Hematopoietic multipotent progenitor cell treated with erythropoietin and hydrocortisone succinate and interleukin-3 and kit ligand, for 4 days (in vitro differentiated cells): ENCODE measurements at regions not wholly inside any gene's neighbourhood (a gene's known extent, or its start where the extent isn't known, plus 50 kb on each side); places are given as distances from the start of the nearest gene placed in this dataset.

Experiments used
- DNase-seq: peaks from one replicate; pipeline ENCODE4 v3.0.0-alpha.2; 2015

DNA sequence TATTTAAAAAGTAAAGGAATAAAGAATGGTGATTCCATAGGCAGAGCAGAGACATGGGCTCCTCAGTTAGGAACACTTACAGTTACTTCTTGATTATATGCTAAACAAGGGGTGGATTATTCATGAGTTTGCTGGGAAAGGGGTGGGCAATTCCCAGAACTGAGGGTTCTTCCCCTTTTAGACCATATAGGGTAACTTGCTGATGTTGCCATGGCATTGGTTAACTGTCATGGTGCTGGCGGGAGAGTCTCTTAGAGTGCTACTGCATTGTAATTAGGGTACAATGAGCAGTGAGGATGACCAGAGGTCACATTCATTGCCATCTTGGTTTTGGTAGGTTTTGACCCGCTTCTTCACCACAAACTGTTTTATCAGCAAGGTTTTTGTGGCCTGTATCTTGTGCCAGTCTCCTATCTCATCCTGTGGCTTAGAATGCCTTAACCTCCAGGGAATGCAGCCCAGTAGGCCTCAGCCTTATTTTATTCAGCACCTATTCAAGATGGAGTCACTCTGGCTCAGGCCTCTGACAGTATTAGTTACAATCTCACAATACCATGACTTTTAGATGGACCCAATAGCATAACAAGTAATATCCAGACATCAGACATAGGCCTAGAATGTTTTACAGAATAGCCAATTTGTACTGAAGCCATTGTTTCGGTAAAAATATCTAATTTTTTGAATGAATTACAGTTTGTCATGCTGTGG, 106.8 kb downstream of the ZBTB18 start:
- peak; percentile 32 for DNase-seq

DNA sequence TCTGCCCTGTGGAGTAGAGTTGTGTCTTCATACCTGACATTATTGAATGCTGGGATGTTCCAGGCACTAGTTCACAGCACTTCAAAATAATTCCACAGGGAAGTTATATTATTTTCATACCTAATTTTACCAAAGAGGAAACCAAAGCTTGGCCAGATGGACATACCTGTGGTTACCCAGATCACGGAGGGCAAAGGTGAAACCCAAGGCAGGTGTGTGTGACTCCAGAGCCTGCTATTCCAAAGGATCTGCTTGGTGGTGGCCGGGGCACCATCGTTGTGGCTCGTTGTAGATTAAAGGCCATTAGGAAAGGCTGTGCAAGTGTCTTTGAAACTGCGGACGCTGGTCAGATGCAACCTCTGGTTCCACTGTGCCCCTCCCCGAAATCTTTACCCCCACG, 108.6 kb downstream of the ZBTB18 start:
- no peak for DNase-seq

DNA sequence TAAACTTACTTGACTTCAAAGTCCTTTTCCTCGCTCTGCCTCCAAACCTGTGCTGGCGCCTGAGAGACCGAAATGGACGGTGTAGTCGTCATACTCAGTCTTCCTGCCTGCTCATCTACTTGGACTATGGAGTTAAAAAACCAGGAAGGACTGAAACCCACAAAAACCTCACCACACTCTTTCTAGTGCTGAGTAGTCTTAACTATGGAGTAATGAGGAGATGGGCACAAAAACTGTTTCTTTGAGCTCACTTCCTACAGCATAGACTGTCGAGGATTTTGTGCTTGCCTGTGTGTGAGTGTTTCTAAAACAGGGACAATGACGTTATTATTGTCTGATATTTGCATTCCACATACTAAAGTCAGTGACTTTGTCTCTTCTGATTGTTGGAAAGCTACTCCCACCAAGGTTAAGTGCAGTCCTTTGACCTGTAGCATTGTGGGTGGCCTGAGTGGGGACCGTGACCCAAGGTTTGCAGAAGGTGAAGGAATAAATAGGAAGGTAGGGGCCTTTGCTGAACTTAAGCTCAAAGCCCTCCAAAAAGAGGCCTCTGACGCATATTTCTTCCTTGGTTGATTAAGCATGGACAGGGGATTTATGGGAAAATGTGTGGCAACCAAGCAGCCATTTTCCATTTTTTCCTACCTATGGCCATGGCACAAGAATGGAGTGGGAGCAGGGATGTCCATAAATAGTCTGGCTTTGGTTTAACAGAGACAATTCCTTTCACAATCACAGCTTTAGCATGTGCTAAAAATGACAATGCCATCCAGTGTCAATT, 109.6 kb downstream of the ZBTB18 start:
- peak; percentile 53 for DNase-seq

DNA sequence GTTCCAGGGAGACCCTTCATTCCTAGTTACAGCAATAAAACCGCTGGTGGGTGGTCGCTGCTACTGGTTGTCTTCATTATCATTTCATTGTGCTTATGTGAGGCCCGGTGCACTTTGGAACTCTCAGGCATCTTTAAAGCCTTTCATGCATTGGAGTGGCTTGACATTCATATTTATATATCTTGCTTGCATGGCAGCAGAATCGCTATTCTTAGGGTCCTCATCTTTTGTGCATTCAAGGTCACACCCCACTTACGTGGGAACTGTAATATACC, 110.1 kb downstream of the ZBTB18 start:
- DNase-seq, result no peak

DNA sequence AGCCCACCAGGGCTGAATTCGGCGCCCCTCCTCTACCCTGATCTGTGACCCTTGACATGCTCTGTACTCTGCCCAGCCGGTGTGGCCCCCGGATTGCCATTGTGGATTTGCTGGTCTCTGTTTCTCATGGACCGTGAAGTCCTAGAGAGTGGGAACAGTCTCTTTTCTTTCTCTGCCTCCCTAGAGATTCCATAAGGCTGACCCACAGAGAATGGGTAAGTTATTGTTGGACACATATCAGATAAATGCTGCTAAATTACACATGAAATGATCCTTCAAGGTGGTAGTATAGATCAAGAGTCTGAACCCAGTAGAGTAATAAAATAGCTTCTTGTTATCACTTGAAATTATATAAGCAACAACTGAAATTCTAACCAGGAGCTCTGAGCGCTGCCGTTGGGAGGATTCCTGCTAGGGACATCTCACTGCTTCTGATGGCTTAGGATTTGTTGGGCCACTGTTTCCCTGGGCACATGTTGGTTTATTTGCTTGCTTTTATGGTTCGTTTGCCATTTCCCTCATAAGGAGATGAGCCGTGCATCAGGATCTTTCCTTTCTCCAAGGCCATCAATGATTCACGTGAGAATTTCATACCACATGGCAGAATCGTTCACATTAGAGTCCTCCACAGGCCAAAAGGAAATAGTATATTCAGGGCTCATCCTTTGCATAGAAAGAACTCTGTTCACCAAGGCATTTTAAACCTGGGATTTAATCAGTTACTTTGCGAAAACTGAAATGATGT, 111.9 kb downstream of the ZBTB18 start:
- DNase-seq, result no peak

DNA sequence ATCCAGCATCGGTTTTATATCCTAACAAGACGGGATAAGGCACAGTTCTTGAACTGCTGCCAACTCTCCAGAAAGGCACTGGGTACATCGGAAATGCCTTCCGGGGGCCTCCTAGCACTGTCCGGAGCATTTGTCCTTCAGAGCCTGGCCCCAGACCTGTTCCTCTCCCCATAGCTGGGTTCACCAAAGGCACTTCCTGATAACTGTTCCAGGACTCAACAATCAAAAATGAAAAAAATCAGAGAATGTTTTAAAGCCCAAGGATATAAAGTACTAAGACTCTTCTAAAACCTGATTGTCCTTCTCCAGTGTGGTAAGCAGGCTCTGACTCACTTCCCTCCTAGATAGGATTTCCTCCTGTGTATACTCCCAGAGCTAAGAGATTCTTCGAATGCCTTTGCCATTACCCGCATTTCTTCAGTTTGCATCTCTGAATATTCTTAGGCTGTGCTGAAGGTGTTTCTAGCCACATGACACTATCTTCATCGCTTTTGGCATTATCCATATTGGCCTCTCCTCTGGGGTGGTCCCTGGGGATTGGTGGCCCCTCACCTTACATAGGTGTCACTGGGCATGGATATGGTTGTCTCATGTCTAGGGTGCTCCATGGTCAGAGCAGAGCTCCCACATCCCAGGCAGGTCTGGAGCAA, 112.9 kb downstream of the ZBTB18 start:
- peak; percentile 9 for DNase-seq

DNA sequence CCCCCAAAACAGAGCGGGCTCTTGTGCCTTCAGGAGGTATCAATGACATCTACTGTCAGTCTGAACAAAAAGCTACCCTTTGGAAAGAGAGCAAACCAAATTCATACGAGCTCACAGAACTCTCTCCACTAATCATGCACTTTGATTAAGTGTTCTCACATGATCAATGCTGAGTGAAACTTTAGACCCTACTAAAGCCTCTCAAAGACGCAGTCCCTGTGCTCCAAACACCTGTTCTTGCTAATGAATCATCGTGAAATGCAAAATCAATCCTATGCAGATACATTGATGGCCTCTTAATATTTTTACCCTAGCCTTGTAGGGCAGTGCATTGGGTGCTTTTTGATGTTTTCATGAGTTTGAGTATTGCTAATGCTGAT, 113.4 kb downstream of the ZBTB18 start:
- no peak for DNase-seq

DNA sequence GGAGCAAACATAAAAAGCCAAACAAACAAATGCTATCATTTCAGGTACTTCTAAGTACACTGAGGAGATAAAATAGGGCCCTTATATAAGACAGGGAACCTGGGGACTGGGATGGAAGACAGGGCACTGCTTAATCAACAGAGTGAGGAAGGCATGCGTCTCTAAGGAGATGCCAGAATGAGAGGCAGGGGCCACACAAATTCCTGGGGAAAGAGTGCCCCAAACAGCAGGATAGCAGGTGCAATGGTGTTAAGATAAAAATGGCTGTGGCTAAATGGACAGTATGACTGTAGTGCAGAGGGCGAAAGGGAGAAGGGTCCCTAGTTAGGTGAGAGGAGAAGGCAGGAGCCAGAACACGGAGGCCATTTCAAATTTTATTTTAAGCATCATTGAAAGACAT, 113.9 kb downstream of the ZBTB18 start:
- no peak for DNase-seq

DNA sequence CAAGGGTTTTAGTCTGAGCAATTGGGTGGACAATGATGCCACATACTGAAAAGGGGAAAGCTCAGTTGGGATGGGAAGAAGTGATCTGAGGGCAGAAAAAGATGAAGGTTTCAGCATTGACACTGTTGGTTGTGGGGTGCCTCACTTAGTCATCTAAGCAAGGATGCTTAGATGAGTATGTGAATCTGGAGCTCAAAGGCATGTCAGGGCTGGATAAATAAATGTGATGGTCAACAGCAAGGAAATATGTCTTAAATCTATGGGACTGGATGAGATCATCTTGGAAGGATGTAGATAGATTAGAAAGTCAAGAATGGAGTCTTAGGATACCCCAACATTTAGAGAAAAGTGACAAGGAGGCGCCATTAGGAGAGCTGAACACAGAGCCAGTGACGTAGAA, 114.6 kb downstream of the ZBTB18 start:
- no peak for DNase-seq

DNA sequence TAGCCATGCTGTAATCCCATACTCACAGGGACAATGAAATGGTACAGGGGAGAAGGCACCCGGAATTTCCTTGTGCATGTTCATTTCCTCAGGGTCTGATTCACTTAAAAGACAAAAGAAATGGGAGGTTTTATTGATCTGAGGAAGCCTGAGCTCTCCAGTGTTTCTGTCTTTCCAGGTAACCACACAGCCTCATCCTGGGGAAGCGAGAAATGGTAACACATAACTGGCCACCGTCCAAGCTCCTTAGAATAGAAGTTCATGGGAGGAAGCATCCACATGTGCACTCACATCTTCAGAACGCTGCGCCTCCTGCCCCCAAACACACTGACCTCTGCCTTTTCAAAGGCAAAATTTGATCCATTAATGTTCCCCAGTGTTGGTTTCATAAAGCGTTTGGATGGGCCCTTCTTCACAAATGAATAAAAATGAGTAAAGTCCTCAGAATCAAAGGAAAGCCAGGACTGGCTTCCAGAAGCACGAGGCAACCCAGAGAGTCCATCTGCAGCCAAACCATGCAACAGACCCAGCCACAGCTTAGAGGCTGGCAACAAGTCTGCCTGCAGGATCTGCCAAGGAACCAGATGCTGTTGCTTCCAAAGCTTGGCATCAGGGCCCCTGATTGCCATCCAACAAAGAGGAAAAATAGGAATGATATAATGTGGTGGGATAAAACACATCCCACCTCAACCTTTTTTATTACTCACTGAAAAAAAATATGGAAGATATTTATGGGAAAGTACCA, 120.3 kb downstream of the ZBTB18 start:
- no peak for DNase-seq

DNA sequence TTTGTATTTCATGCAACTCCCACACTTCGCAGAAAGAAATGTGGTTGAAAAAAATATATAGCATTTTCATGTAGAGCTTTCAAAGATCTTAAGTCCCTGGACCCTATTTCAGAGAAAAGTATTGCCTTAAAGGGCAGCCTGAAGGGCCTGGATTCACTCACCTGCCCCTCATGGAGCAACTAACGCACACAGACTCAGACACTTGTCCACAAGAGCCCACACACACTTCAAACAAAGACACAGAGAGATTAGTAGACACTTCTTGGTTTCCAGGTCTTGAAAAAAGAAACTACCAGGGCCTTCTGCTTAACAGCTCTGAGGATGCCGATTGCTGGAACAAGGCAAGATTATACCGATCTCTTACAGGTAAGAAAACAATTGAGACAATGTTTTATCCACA, 122.2 kb downstream of the ZBTB18 start:
- DNase-seq, result no peak

DNA sequence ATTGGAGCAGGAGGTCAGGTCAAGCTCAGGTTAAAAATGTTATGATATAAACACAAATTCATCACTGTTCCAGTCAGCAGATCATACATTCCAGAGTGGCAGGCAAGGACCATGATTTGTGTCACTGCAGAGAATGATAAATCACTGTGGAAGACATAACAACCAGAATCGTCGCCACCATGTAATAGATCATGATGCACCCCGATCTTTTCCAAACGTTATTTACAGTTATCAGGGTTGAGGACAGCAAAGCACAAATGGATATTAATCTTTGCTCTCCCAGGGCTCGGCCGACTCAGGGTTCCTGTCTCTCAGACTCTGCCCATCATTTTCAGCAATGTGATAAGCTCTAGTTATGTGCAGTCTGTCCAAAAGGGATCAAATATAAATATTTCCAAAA, 122.7 kb downstream of the ZBTB18 start:
- no peak for DNase-seq

DNA sequence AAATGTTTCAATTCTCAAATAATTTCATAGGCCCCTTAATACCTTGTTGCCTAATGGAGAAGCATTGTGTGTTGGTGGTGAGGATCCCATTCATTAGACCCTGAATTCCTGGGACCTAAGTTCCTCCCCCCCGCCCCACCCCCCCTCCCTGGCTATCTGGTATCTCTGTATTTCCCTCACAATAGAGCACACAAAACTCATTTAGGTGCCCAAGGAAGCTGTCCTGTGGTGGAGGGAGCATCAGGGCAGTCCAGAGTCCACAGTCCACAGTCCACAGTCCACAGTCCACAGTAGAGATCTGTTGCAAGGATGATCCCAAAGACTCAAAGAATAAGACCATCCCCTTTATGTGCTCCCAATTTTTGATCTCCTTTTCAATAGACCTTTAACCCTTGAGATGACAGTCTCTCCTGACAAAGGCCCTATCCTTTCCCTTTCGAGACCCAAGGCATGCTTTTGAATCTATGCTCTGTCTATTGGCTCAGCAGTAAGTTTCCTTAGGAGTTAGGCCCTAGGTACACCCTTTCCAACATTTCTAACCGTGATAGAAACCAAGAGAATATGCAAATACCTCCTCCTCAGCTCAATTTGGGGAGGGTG, 123.9 kb downstream of the ZBTB18 start:
- DNase-seq, result no peak

DNA sequence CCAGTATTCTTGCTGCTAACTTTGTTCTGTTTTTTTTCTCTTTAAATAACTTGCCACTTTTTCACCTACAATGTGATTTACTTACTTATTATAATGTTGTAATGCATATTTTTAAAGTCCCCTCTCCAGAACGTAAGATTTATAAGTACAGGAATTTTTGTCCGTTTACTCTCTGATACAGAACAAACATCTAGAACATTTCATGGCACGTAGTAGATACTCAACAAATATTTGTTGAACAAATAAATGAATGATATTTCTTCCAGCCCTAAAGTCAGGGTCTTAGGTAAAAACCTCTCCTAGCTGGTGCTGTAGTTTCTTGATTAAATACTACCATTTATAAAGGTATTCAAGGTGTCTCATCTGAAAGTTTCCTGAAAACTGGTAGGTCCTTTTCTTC, 125.1 kb downstream of the ZBTB18 start:
- DNase-seq, result no peak

DNA sequence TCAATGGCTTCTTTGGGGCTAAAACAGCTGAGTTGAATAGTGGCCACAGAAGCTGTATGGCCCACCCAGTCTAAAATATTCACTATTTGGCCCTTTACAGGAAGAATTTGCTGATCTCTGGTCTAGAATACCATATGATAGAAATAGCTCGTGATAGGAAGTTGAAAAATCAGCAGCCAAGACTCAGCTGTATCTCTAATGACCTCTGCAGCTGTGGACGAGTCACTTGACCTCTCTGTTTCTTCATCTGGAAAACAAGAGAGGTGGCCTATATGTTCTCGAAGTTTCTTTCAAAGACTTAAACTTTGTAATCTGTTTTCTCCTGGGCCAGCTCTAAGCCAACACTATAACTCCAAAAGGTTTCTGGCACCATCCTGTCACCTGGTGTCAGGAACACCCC, 129.2 kb downstream of the ZBTB18 start:
- DNase-seq, result no peak

DNA sequence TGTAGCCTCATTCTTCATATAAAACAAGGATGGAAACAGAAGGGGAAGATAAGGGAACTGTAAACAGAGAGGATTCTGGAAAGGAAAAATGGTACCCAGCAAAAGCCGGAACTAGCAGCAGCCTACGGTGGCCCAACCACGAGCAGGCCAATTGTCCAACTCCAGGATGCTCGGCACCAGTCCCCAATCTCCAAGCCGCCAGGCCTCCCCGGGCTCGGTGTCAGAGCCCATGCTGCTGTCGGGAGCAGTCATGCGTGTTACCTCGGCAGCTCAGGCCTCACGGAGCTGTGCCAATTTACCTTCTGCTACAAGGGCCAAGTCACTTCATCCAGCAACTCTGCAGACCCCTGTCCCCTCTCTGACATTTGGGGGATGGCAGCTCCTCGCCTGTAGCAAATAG, 130.8 kb downstream of the ZBTB18 start:
- DNase-seq, result no peak

DNA sequence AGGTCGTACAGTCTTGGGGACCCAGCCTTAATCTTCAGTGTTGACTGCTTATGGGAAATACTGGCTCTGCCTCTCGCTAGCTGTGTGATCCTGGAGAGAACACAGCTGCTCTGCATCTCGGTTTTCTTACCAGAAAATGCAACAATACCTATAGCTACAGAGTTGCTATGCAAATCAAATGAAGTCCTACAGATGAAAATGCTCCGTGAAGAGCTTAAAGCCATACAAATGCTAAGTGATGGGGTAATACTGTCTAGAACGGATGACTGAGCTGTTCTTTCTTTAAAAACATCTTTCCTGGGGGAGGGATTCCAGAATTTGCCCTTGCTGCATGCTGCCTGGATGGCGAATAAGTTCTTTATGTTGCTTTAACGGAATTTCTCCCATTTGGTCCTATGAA, 132.0 kb downstream of the ZBTB18 start:
- DNase-seq, result no peak

DNA sequence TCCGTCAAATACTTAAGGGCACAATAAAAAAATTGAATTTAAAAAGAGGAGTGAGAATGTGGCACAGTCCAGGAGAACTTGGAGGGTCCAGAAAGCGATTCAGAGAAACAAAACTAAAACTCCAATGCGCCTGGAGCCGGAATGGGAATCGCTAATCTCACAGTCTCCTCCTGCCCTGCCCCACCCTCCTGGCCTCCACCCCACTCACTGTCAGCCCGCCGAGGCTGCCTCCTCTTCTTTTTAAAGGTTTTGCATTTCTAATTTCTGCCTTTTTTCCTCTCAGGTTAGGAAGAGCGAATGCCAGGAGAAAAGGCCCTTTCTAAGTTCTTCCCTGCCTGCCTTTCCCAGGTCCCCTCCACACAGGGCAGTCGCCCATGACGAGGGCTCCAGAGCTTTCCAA, 135.3 kb downstream of the ZBTB18 start:
- no peak for DNase-seq

DNA sequence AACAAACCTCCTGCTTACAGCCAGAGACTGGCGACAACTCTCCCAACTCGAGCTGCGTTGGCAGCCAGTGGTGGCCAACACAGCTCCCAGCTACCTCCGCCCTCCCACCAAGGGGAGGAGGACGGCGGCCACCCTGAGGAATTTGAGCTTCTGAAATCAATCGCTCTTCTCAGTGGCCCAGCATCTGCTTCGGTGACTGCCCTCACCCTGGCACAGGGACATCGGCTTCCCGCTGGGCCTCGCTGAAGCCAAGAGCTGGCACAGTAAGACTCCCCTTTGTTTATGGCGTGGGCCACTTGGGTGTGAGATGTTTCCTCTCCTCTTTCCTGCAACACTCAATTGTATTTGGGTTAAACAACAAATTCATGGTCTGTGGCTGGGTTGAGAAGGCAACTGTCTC, 136.2 kb downstream of the ZBTB18 start:
- DNase-seq, result no peak

DNA sequence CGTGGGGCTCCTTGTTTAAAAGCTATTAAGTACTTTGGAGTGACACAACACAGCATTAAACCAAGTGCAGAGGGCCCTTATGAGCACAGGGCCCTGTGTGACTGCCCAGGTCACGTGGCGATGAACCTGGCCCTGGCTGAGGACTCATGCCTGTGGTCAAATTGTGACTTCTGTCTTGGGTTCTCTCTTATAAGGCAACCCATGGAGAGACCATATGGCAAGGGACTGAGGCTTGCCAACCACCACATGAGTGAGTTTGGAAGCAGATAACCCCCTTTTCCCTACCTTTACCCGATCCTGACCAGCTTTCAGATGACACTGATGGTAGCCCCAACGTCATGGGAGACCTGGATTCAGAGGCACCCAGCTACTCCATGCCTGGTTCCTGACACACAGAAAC, 140.5 kb downstream of the ZBTB18 start:
- no peak for DNase-seq

DNA sequence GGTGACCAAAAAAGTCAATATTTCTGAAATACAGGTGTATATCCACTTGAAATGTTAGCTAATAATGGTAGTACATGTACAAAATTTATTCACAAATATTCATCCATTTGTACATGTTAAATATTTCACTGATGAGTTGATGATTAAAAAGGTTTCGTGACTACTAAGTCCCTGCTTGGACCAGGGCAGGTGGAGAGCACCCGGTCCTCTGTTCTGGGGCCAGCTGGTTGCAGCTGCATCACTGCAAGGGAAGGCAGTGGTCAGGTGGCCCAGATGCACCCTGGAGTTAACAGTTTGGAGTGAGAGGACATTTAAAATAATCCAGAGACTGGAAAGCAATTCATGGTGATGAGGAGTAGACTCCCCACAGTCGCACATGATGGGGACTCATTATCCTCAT, 141.2 kb downstream of the ZBTB18 start:
- DNase-seq, result no peak

DNA sequence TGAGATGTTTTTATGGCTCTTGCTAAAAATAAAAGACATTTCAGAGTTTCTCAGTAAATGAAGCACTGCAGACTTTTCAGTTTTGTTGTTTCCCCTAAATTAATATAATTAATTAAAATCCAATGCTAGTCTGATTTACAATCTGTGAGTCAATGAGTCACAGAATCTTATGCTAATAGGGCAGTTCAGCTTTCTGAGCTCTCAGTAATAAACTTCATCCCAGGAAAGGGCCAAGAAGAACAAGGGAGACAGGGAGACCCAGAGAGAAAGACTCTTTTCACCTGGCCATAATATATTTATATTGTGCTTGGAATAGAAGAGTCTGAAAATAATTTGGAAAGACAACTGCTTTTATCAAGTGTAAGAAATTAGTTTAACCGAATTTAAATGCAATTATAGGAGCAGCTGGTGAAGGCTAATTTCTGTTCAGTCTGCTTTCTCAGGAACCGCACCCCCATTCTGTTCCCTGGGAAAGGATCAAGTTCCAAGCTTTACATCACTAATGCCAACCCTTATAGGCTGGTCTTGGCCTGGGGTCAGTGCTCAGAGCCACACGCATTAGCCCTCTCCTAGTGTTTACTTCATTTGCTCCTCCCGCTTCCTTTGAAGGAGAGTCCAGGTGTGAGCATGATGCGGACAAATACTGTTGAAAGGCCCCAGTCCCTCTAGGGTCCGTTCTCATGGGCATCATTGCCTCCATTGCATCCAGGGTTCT, 145.6 kb downstream of the ZBTB18 start:
- DNase-seq, result no peak
